ACHN (cell line): ENCODE measurements at regions not wholly inside any gene's neighbourhood (a gene's known extent, or its start where the extent isn't known, plus 50 kb on each side); places are given as distances from the start of the nearest gene placed in this dataset.

Experiments used
- DNase-seq: peaks from one replicate; pipeline ENCODE4 v3.0.0-alpha.2; 2015
- in situ Hi-C: cut with HindIII; loops from 2 replicates; pipeline ENCODE4 v1.10.0; 2017; ENCODE audit warnings: low sequenced_read_pairs, low pct_ligation_motif_present, low pct_unique_long_range_greater_than_20kb

DNA sequence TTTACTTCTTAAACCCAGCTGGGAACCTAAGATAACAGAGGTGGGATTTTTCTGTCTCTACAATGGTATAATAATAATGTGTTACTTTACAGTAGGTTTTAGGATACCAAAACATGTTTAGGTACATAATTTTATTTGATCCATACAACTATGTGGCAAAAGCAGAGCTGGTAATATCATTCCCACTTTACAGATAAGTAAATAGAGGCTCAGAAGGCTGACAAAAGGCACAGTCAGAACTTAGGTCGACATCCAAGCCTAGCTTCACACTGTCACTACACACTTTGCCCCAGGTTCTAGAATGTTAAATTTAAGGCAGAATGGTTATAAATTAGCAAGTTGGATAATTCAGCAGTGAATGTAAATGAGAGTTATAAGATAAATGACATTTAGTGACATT, 189.6 kb upstream of the PARD3B start:
- in situ Hi-C loops = no loop called here
- DNase-seq = no peak

DNA sequence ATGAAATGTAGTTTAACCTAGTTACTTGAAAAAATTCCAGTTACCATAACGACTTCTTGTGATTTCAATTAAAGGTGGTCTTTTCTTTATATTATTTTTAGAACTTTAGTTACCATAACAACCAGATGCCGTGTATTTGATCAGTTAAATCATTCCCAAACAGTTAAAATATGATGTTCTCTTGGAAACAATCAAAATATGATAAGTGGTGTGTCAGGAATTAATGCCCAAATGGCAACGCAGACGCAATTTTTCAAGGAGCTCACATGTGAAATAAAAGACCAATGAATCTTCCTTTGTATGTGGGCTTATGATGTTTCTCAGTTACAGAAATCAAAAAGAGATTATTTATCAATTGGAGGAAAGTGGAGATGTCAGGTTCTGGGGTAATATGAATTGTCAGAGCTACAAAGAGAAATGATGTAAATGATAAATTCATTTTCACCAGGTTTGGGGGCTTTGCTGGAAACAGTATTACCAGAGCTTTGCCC, 189.1 kb upstream of the PARD3B start:
- in situ Hi-C loops = no loop called here
- DNase-seq = no peak

- in situ Hi-C loops = no loop called here
- no peak for DNase-seq
Observed at GRCh38 chr2:204357286-204357685, 188.0 kb upstream of the PARD3B start.

GRCh38 chr2:204359076-204359475, 186.2 kb upstream of the PARD3B start:
- no peak for DNase-seq
- in situ Hi-C loops = no loop called here

GRCh38 chr2:204360218-204361007, 184.9 kb upstream of the PARD3B start:
- in situ Hi-C loops = no loop called here
- DNase-seq = no peak

- in situ Hi-C loops = no loop called here
- no peak for DNase-seq
Observed at GRCh38 chr2:204361738-204362137, 183.5 kb upstream of the PARD3B start.

DNA sequence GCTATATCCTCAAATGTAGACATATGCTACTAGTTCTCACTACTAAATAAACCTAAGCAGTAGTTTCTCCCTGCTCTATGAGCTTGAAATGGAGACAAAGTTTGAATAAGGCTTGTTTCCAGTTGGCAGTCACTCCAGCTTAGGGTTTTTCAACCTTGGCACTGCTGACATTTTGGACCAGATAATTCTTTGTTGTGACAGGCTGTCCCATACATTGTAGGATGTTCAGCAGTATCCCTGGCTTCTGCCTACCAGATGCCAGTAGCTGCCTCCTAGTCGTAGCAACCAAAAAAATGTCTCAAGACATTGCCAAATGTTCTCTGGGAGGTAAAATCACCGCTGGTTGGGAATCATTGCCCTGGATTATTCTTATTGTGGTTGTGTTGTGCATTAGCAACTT, 182.7 kb upstream of the PARD3B start:
- DNase-seq = no peak
- in situ Hi-C loops = no loop called here

GRCh38 chr2:204363513-204363912, 181.8 kb upstream of the PARD3B start:
- in situ Hi-C loops = no loop called here
- DNase-seq = no peak

- no peak for DNase-seq
- in situ Hi-C loops = no loop called here
Observed at GRCh38 chr2:204364860-204365535, 180.3 kb upstream of the PARD3B start.

DNA sequence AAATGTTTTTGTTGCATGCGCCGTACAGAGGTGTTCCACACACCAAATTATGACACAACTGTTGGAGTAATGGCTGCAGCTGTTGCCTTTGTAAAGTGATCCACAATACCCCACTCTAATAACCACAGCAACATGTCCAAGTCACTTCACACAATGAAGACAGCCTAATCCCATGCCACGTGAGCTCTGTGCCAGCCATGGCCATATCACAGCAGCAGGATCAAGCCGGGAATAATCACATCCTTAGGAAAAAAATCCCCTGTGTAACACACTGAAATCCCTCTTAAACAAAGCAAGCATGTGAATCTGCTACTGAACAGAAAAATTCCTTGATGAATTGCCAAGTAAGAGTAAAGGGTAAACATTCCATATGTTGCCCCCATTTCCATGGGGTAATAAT, 179.5 kb upstream of the PARD3B start:
- no peak for DNase-seq
- in situ Hi-C loops = no loop called here

- DNase-seq = no peak
- in situ Hi-C loops = no loop called here
Observed at GRCh38 chr2:204367466-204367865, 177.8 kb upstream of the PARD3B start.

DNA sequence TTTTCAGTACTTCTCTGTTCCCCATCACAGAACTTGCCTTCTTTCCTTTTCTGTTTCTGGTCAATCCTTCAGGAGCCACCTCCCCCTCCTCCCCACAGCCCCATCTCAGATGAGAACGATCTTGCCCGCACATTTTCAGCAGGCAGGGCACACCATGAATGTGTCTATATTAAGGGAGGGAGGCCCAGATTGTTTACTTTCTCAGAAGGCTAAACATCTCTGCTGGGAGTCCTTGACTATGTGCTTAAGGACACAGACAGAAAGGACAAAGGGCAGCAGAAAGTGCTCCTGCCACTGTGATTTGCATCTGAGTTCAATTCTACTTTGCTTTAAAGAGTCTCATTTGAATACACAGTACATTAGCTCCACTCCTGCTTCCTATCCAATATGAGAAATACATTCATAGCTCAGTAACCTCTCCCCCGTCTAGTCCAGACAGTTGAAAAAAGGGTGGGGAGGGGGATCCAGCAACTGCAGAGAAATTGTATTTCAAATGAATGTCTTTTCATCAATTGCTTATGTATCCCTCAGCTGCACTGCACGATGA, 175.0 kb upstream of the PARD3B start:
- in situ Hi-C loops = no loop called here
- DNase-seq = no peak

- no peak for DNase-seq
- in situ Hi-C loops = no loop called here
Observed at GRCh38 chr2:204373942-204374341, 171.3 kb upstream of the PARD3B start.

DNA sequence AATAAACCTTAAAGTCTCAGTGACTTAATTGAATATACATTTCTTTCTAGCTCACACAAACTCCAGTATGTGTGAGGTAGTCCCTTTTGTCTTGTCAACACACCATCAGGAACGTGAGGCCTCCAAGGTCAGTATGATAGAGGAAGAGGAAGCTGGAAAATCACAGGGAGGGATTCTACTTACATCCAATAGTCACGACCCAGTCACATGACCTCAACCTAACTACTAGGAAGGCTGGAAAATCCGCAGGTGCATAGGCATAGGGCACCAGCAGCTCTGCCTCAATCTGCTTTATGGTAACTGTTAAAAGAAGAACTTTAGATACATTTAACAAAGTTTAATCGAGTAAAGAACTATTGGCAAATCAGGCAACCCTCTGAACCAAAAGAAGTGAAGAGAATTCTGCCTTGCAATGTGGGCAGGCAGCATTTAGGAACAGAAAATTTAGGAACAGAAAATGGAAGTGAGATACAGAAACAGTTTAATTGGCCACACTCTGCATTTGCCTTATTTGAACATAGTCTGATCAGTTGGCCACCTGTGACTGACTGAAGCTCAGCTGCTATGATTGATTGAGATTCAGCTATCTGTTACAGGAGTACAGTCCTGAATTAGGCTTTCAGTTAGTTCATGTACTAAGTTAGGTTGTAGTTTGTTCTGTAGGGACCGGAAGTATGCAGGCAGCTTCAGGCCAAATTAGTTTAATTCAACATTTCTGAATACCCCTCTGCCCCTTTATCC, 165.0 kb upstream of the PARD3B start:
- no peak for DNase-seq

GRCh38 chr2:204386668-204387067, 158.6 kb upstream of the PARD3B start:
- DNase-seq = no peak
- in situ Hi-C loops = no loop called here

More for the DNA sequence above, 165.0 kb upstream of the PARD3B start:
- in situ Hi-C loops = no loop called here

GRCh38 chr2:204389120-204389519, 156.2 kb upstream of the PARD3B start:
- DNase-seq = no peak
- in situ Hi-C loops = no loop called here

- in situ Hi-C loops = no loop called here
- DNase-seq = no peak
Observed at GRCh38 chr2:204389856-204390255, 155.4 kb upstream of the PARD3B start.

GRCh38 chr2:204395539-204395938, 149.7 kb upstream of the PARD3B start:
- no peak for DNase-seq
- in situ Hi-C loops = no loop called here

DNA sequence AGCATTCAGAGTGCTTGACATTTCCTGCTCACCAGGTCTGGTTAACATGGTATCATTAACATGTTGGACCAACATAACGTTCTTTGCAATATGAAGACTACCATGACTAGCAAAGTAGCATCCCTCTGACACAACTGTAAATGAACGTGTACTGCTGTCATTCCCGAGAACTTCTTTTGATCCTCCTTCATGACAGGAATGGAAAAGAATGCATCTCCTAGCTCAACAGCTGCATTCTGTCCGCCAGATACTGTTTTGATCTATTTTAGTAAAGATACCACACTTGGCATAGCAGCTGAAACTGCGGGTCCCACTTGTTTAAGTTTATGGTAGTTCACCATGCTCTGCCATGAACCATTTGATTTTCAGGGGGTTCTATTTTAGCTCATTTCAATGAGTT, 144.2 kb upstream of the PARD3B start:
- in situ Hi-C loops = no loop called here
- no peak for DNase-seq
